ENCODE measurements at regions not wholly inside any gene's neighbourhood (a gene's known extent, or its start where the extent isn't known, plus 50 kb on each side); places are given as distances from the start of the nearest gene placed in this dataset.

DNA sequence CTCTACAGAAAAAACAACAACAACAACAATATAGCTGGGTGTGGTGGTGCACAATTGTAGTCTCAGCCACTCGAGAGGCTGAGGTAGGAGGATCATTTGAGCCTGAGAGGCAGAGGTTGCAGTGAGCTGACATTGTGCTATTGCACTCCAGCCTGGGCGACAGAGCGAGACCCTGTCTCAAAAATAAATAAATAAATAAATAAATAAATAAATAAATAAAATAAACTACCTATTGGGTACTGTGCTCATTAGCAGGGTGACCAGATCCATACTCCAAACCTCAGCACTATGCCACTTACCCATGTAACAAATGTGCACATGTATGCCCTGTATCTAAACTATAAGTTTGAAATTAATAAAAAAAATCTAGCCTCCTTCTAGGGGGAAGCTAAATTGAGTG lies 369.4 kb upstream of the AJAP1 start:
- ChIA-PET CTCF (no interaction called here), POLR2A (no interaction called here)
- TF ChIP-seq, protein P1, sequence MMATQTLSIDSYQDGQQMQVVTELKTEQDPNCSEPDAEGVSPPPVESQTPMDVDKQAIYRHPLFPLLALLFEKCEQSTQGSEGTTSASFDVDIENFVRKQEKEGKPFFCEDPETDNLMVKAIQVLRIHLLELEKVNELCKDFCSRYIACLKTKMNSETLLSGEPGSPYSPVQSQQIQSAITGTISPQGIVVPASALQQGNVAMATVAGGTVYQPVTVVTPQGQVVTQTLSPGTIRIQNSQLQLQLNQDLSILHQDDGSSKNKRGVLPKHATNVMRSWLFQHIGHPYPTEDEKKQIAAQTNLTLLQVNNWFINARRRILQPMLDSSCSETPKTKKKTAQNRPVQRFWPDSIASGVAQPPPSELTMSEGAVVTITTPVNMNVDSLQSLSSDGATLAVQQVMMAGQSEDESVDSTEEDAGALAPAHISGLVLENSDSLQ (IDR thresholded peaks at IDR 0.05), result no peak
- TF ChIP-seq LEF1 (IDR thresholded peaks at IDR 0.05; ENCODE audit: borderline replicate concordance) (no peak), BHLHE40 (IDR thresholded peaks at IDR 0.05; ENCODE audit: borderline replicate concordance) (no peak), SP1 (IDR thresholded peaks at IDR 0.05) (no peak), ARNT (IDR thresholded peaks at IDR 0.05) (no peak), CTBP1 (IDR thresholded peaks at IDR 0.05; ENCODE audit: borderline replicate concordance) (no peak), FOXK2 (IDR thresholded peaks at IDR 0.05) (no peak), L3MBTL2 (conservative IDR thresholded peaks at IDR 0.05) (no peak), FOXA1 (IDR thresholded peaks at IDR 0.05) (no peak), HDGF (IDR thresholded peaks at IDR 0.05; ENCODE audit: borderline replicate concordance) (no peak), FOXM1 (IDR thresholded peaks at IDR 0.05; ENCODE audit: borderline replicate concordance) (no peak), NFRKB (IDR thresholded peaks at IDR 0.05) (no peak)
- DNase-seq (ENCODE audit: extremely low spot score), result no peak

DNA sequence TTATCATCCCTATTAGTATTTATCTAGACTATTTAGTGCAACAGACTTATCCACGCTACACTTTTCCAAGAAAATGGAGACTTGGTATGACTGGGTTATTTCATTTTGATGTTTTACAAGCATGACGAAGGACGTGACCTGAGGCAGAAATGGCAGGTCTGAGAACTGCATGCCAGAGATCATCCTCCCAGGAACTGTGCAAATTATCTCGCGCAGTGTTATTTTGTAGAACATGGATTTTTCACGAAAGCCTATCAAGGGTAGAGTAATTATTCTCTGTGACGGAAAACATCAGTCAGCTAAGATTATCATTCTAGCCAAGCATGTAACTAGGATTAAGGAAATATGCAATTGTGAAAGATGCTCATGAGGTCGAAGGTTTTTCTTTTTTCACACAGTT lies 361.5 kb upstream of the AJAP1 start:
- TF ChIP-seq ELF4 (IDR thresholded peaks at IDR 0.05) (no peak), ZNF384 (IDR thresholded peaks at IDR 0.05) (no peak), FOXA1 (IDR thresholded peaks at IDR 0.05) (no peak), HDGF (IDR thresholded peaks at IDR 0.05; ENCODE audit: borderline replicate concordance) (no peak), TARDBP (IDR thresholded peaks at IDR 0.05) (no peak), NFRKB (IDR thresholded peaks at IDR 0.05) (no peak), ARNT (IDR thresholded peaks at IDR 0.05) (no peak), FOXK2 (IDR thresholded peaks at IDR 0.05) (no peak), BHLHE40 (IDR thresholded peaks at IDR 0.05; ENCODE audit: borderline replicate concordance) (no peak), L3MBTL2 (conservative IDR thresholded peaks at IDR 0.05) (no peak), SP1 (IDR thresholded peaks at IDR 0.05) (no peak), SUZ12 (IDR thresholded peaks at IDR 0.05) (no peak), LEF1 (IDR thresholded peaks at IDR 0.05; ENCODE audit: borderline replicate concordance) (no peak)
- ChIA-PET POLR2A (no interaction called here), CTCF (no interaction called here)
- DNase-seq (ENCODE audit: extremely low spot score), result no peak

DNA sequence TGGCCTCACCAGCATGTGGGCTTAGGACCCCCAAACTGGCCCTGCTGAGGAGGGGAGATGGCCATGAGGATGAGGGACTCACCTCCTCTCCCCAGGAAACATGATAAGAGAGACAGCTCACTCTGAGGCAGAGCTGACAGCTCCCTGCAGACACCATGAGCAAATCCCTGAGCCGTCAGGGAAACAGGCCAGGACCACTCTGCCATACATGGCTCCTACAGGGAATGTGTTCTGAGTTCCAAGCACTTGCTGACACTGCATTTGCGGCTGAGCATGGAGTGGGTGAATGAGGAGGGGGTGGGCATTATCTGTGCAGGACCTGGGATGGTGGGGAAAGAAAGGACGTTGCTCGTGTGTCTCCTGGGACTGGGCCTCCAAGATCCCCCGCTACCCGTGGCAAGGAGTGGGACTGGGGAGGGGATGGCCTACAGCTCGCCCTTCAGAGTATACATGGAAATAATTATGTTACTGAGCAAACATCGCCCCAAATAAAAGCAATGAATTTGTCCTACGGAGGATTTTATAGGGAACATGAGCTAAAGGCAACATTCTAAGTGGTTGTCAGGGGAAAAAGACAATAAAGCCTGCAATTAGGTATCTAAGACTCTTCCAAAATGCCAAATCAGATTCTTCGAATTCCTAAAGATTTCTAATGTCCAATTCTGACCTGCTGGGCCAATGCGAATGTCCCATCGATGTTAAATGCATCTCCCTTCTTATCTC lies 355.9 kb upstream of the AJAP1 start:
- CTCF ChIA-PET, result no interaction called here
- TF ChIP-seq LEF1 (IDR thresholded peaks at IDR 0.05; ENCODE audit: borderline replicate concordance), result no peak
- no peak for TF ChIP-seq SP1 (IDR thresholded peaks at IDR 0.05)
- TF ChIP-seq L3MBTL2 (conservative IDR thresholded peaks at IDR 0.05), result no peak
- no peak for TF ChIP-seq FOXA1 (IDR thresholded peaks at IDR 0.05)
- no peak for TF ChIP-seq NFRKB (IDR thresholded peaks at IDR 0.05)
- TF ChIP-seq FOXM1 (IDR thresholded peaks at IDR 0.05; ENCODE audit: borderline replicate concordance), result no peak
- DNase-seq (ENCODE audit: extremely low spot score), result no peak
- POLR2A ChIA-PET, result no interaction called here

DNA sequence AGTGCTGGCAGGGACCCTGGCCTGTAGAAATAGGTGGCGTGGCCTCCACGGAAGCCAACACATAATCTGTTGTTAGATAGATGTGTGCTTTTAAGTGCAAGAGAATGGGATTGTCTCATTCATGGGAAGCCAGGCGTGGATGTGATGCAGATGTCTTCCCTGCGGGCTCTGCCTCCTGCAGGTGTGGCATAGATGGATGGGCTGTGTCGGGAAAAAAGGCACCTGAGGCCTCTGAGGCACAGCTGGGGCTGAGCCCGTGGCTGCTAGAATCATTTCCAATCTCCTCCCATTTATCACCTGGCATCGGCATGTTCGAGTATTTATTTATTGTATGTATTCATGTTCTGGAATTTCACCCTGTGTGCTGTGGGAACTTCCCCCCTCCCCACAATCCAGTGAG lies 353.4 kb upstream of the AJAP1 start:
- TF ChIP-seq LEF1 (IDR thresholded peaks at IDR 0.05; ENCODE audit: borderline replicate concordance), result no peak
- TF ChIP-seq ARNT (IDR thresholded peaks at IDR 0.05), result no peak
- TF ChIP-seq, protein P1 (IDR thresholded peaks at IDR 0.05), result no peak
- no peak for TF ChIP-seq CTBP1 (IDR thresholded peaks at IDR 0.05; ENCODE audit: borderline replicate concordance)
- no peak for TF ChIP-seq ELF4 (IDR thresholded peaks at IDR 0.05)
- ChIA-PET POLR2A (no interaction called here), CTCF (no interaction called here)
- DNase-seq (ENCODE audit: extremely low spot score), result no peak

DNA sequence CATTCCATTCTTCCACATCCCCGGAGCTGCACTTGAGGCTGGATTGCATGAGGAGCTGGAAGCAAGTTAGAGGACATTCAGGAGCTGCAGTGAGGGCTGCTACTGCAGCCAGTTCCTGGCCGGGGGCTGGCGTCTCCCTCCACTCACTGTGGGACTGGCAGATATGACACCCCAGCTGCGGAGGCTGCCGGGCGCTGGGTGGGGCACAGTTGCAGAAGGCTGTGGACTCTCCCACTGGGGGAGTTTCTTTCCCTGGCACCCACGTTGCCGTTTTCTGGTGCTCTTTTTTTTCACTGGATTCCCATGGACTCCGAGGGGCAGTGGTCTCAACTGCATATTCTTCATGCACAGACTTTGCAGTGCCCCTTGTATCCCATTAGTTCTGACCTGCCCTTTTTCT lies 351.1 kb upstream of the AJAP1 start:
- DNase-seq (ENCODE audit: extremely low spot score), result no peak
- CTCF ChIA-PET, result no interaction called here
- POLR2A ChIA-PET, result no interaction called here
- no peak for TF ChIP-seq FOXK2 (IDR thresholded peaks at IDR 0.05)
- no peak for TF ChIP-seq SP1 (IDR thresholded peaks at IDR 0.05)
- TF ChIP-seq ZNF384 (IDR thresholded peaks at IDR 0.05), result no peak
- no peak for TF ChIP-seq ELF4 (IDR thresholded peaks at IDR 0.05)
- TF ChIP-seq SUZ12 (IDR thresholded peaks at IDR 0.05), result no peak
- TF ChIP-seq BHLHE40 (IDR thresholded peaks at IDR 0.05; ENCODE audit: borderline replicate concordance), result no peak
- TF ChIP-seq FOXA1 (IDR thresholded peaks at IDR 0.05), result no peak

DNA sequence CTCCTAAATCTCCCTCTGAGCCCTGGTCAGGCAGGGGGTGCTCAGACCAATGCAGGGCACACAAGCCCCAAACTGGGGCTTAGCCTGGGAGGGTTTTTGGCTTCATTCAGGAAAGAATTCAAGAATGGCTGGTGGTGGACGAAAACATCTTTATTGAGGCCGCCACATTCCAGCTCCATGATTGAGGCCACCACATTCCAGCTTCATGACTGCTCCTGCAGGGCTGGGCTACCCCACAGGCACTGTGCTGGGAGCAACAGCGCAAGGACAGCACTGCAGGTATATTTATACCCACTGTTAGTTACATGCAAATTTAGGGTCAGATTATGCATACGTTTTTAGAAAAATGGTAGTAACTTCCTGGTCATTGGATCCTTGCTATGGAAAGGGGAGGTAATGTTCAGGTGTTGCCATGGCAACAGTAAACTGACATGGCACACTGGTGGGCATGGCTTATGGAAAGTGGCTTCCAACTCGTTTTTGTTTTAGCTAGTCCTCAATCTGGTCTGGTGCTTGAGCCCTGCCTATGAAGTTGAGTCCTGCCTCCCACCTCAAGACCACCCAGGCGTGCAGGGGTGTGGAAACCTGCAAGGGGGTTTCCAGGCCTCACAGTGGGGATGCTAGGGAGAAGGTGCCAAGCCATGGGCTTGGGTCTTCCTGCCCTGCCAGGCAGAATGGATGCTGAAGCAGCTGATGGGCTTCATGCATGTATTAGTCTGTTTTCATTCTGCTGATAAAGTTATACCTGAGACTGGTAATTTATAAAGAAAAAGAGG lies 348.7 kb upstream of the AJAP1 start:
- CTCF ChIA-PET, result no interaction called here
- TF ChIP-seq FOXK2 (IDR thresholded peaks at IDR 0.05), result no peak
- TF ChIP-seq SP1 (IDR thresholded peaks at IDR 0.05), result no peak
- TF ChIP-seq BHLHE40 (IDR thresholded peaks at IDR 0.05; ENCODE audit: borderline replicate concordance), result no peak
- no peak for TF ChIP-seq FOXA1 (IDR thresholded peaks at IDR 0.05)
- no peak for TF ChIP-seq FOXM1 (IDR thresholded peaks at IDR 0.05; ENCODE audit: borderline replicate concordance)
- no peak for TF ChIP-seq ARNT (IDR thresholded peaks at IDR 0.05)
- DNase-seq (ENCODE audit: extremely low spot score), result no peak
- POLR2A ChIA-PET, result no interaction called here
